ENCODE measurements at regions not wholly inside any gene's neighbourhood (a gene's known extent, or its start where the extent isn't known, plus 50 kb on each side); places are given as distances from the start of the nearest gene placed in this dataset.
A peak's percentile ranks its signal among the peaks of the same experiment; 100 is the strongest.

DNA sequence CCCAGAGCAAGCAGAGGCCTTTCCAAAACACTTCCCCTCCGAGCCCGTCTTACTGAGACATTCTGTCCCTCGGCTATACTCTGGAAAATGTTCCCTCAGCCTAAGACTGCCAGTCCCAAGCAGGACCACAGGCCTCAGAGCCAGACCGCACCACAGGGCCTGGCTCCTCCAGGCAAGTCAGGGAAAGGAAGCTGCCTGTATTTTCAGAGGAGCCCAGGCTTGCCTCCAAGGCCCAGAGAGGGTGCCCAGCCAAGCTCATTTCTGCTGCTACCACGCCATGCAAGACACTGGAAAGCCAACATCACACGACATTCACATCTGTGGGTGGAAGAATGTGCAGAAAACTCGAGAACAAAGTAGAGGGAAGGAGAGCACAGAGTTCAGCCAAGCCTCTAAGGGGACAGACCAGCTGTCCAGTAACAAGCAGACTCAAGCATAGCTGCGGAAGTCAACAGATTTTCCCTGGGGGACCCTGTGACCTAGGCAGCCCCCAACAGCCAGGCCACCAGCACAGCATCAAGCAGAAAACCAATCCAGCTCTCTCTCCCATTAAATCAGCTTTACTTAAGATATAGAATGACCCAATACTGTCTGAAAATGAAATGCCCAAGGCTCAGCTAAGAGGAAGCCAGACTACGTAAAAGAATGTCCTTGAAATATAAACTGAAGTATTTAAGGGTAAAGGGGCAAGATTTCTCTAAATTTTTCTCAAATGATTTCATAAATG, 123.9 kb downstream of the ZFP36L2 start:
- no peaks in the 10 kb centered on the region for H3K27me3 ChIP-seq (ENCODE audit: control insufficient read depth, insufficient read depth, low read length)
- POLR2A ChIA-PET, result interaction anchor here (1.3 to 1.6 kb wide), 3 partner anchors 14 to 119 kb away, joined by 4 to 9 read pairs (median 4); no protein-coding TSS in a partner anchor
- H3K4me3 ChIP-seq (ENCODE audit: low read depth, low read length), result no peak overlapping the region
- CTCF ChIA-PET, result interaction anchor here (0.9 kb wide), 1 partner anchor 116 kb away, joined by 4 read pairs; no protein-coding TSS in a partner anchor
- TF ChIP-seq, protein P1, sequence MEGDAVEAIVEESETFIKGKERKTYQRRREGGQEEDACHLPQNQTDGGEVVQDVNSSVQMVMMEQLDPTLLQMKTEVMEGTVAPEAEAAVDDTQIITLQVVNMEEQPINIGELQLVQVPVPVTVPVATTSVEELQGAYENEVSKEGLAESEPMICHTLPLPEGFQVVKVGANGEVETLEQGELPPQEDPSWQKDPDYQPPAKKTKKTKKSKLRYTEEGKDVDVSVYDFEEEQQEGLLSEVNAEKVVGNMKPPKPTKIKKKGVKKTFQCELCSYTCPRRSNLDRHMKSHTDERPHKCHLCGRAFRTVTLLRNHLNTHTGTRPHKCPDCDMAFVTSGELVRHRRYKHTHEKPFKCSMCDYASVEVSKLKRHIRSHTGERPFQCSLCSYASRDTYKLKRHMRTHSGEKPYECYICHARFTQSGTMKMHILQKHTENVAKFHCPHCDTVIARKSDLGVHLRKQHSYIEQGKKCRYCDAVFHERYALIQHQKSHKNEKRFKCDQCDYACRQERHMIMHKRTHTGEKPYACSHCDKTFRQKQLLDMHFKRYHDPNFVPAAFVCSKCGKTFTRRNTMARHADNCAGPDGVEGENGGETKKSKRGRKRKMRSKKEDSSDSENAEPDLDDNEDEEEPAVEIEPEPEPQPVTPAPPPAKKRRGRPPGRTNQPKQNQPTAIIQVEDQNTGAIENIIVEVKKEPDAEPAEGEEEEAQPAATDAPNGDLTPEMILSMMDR (IDR thresholded peaks at IDR 0.05; ENCODE audit: low read depth, low read length), result no peak
- no peak for DNase-seq (ENCODE audit: low read depth, low spot score)
- peaks cover 3% of the 10 kb centered on the region for H3K9me3 ChIP-seq (ENCODE audit: control insufficient read depth, insufficient read depth, low read length)
- peak overlapping the region; percentile 89 for H3K27ac ChIP-seq (ENCODE audit: low read depth, low read length)

GRCh38 chr2:43101751-43102150, 124.7 kb downstream of the ZFP36L2 start:
- CTCF ChIA-PET, result no interaction called here
- no peak overlapping the region for H3K4me3 ChIP-seq (ENCODE audit: low read depth, low read length)

DNA sequence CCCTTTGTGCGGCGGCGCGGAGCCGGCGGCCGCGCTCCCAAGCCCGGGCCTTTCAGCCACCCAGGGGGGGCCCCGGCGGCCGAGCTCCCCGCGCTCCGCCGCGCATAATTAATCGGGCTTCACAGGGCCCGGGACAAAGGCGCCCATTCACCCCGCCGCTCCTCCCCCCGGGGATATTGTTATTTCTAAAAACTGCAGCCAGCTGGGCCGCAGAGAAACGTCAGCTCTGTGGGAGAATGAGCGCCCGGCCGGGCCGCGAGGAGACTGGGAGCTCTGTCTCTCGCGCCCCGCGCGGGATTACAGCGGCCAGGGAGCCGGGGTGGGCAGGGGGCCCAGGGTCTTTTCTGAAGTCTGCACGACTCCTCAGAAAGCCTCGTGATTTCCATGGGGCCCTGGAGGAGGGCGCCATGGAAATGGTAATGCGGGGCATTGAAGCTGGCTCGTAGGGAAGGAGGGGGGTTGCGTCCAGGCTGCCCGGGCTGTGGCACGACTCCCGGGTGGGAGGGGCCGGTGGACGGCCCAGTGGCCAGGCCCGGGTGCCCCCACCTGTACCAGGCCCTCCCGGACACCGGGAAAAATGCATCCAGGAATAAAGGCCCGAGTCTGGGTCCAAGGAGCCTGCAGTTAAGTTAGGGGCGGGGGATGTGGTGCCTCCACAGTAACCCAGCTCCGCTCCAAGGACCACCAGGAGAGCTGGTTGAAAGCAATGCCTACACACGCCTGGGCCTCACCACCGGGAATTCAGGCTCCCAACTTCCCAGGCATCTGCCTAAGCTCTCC, 125.3 kb downstream of the ZFP36L2 start:
- TF ChIP-seq, protein P1 (IDR thresholded peaks at IDR 0.05; ENCODE audit: low read depth, low read length), result no peak
- no peaks in the 10 kb centered on the region for H3K27me3 ChIP-seq (ENCODE audit: control insufficient read depth, insufficient read depth, low read length)
- no peak for DNase-seq (ENCODE audit: low read depth, low spot score)
- ChIA-PET POLR2A (interaction anchor here (0.6 to 1.6 kb wide), 4 partner anchors 13 to 59 kb away, joined by 3 to 6 read pairs (median 4); no protein-coding TSS in a partner anchor), CTCF (no interaction called here)
- H3K9me3 ChIP-seq (ENCODE audit: control insufficient read depth, insufficient read depth, low read length), result peaks cover 3% of the 10 kb centered on the region
- H3K27ac ChIP-seq (ENCODE audit: low read depth, low read length), result no peak overlapping the region
- H3K4me3 ChIP-seq (ENCODE audit: low read depth, low read length), result no peak overlapping the region

More at GRCh38 chr2:43101751-43102150, 124.7 kb downstream of the ZFP36L2 start:
- peak overlapping the region; percentile 89 for H3K27ac ChIP-seq (ENCODE audit: low read depth, low read length)
- no peaks in the 10 kb centered on the region for H3K27me3 ChIP-seq (ENCODE audit: control insufficient read depth, insufficient read depth, low read length)
- DNase-seq (ENCODE audit: low read depth, low spot score), result no peak
- TF ChIP-seq, protein P1 (IDR thresholded peaks at IDR 0.05; ENCODE audit: low read depth, low read length), result no peak
- peaks cover 3% of the 10 kb centered on the region for H3K9me3 ChIP-seq (ENCODE audit: control insufficient read depth, insufficient read depth, low read length)
- POLR2A ChIA-PET, result interaction anchor here (0.7 to 1.6 kb wide), 4 partner anchors 13 to 119 kb away, joined by 3 to 9 read pairs (median 4); no protein-coding TSS in a partner anchor

GRCh38 chr2:43100362-43100882, 126.0 kb downstream of the ZFP36L2 start:
- no peak for DNase-seq (ENCODE audit: low read depth, low spot score)
- Histone ChIP-seq H3K4me3 (ENCODE audit: low read depth, low read length) (no peak overlapping the region), H3K27ac (ENCODE audit: low read depth, low read length) (no peak overlapping the region), H3K9me3 (ENCODE audit: control insufficient read depth, insufficient read depth, low read length) (peaks cover 3% of the 10 kb centered on the region), H3K27me3 (ENCODE audit: control insufficient read depth, insufficient read depth, low read length) (no peaks in the 10 kb centered on the region)
- ChIA-PET CTCF (no interaction called here), POLR2A (interaction anchor here (0.6 to 1.0 kb wide), 2 partner anchors 18 to 59 kb away, joined by 3 to 6 read pairs; no protein-coding TSS in a partner anchor)
- TF ChIP-seq, protein P1 (IDR thresholded peaks at IDR 0.05; ENCODE audit: low read depth, low read length), result no peak

All from AG04450 (cell line).